Activated CD8-positive, alpha-beta T cell treated with anti-CD3 and anti-CD28 coated beads for 36 hours (primary cell): ENCODE measurements at regions not wholly inside any gene's neighbourhood (a gene's known extent, or its start where the extent isn't known, plus 50 kb on each side); places are given as distances from the start of the nearest gene placed in this dataset.

Source experiments
- ATAC-seq: fragments of 200-7000 bp; cut with Tn5 transposase; one replicate; pipeline ENCODE4 v1.10.0; 2021; ENCODE audit warnings: mild to moderate bottlenecking, moderate library complexity
- CTCF ChIA-PET: fragments of 350-600 bp; sonication (Branson Sonifier 250); formaldehyde crosslinking; loops from one replicate; lab custom pipeline; 2021; ENCODE audit warnings: antibody characterized with exemption; lab: Charles Lee
- POLR2A ChIA-PET: fragments of 350-600 bp; sonication (Branson Sonifier 250); formaldehyde crosslinking; loops from one replicate; lab custom pipeline; 2021; ENCODE audit warnings: antibody characterized with exemption; lab: Charles Lee
- DNase-seq: peaks from one replicate; pipeline ENCODE4 v3.0.0-alpha.2; 2020
- H3K27ac Mint-ChIP-seq: one replicate; pipeline ENCODE4 v1.8.0; 2021; ENCODE audit warnings: mild to moderate bottlenecking, mixed read lengths
- H3K27me3 Mint-ChIP-seq: one replicate; pipeline ENCODE4 v1.8.0; 2021; ENCODE audit warnings: mixed read lengths
- H3K36me3 Mint-ChIP-seq: one replicate; pipeline ENCODE4 v1.8.0; 2021; ENCODE audit warnings: low read depth, mixed read lengths
- H3K4me1 Mint-ChIP-seq: one replicate; pipeline ENCODE4 v1.8.0; 2021; ENCODE audit warnings: low read depth, mixed read lengths
- H3K4me3 Mint-ChIP-seq: one replicate; pipeline ENCODE4 v1.8.0; 2021; ENCODE audit warnings: mild to moderate bottlenecking, moderate library complexity, mixed read lengths
- H3K9me3 Mint-ChIP-seq: one replicate; pipeline ENCODE4 v1.8.0; 2021; ENCODE audit warnings: mixed read lengths
- intact Hi-C: fragments of 100-400 bp; cut with micrococcal nuclease; formaldehyde crosslinking; loops from one replicate; pipeline ENCODE4 v1.10.0; 2022
- TF ChIP-seq, protein P1 (sequence below): fragments of 200-600 bp; IDR thresholded peaks from one replicate; pipeline ENCODE4 v1.8.0; 2022; ENCODE audit warnings: antibody characterized with exemption, mild to moderate bottlenecking

DNA sequence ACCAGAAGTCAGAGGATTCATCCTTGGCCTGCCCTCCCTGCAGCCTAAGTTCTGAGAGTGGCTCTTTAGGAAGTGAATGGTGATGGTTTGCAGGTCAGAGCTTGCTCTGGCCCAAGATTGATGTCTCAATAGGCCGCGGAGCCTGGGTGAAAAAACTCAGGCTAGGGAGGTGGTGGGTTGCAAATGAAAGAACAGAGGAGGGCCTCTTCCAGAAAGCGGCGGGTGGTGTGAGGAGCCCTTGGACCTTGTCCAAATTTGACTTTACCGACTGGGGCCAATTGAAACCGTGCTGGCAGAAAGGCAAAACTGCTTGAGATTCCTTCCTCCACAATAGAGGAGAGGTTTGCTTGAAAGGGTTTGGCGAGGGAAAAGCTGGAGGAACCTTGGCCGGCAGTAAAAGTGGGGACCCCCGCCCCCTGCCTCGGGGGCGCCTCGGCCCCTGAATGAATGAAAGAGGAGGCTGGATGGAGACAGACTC, 331.3 kb downstream of the SEC14L1 start:
- Mint-ChIP-seq H3K27me3 (no peaks in the 10 kb centered on the region), H3K9me3 (peaks cover 1% of the 10 kb centered on the region), H3K27ac (peak overlapping the region; percentile 87), H3K36me3 (peaks cover 77% of the 10 kb centered on the region), H3K4me1 (peaks cover 94% of the 10 kb centered on the region), H3K4me3 (peak overlapping the region; percentile 69)
- ChIA-PET POLR2A (interaction anchor here (0.7 to 8.7 kb wide), 17 partner anchors 10 to 102 kb away, joined by 3 to 110 read pairs (median 4); no protein-coding TSS in a partner anchor), CTCF (interaction anchor here (1.0 to 3.7 kb wide), 12 partner anchors 8 to 98 kb away, joined by 3 to 47 read pairs (median 7); no protein-coding TSS in a partner anchor)
- TF ChIP-seq, protein P1, sequence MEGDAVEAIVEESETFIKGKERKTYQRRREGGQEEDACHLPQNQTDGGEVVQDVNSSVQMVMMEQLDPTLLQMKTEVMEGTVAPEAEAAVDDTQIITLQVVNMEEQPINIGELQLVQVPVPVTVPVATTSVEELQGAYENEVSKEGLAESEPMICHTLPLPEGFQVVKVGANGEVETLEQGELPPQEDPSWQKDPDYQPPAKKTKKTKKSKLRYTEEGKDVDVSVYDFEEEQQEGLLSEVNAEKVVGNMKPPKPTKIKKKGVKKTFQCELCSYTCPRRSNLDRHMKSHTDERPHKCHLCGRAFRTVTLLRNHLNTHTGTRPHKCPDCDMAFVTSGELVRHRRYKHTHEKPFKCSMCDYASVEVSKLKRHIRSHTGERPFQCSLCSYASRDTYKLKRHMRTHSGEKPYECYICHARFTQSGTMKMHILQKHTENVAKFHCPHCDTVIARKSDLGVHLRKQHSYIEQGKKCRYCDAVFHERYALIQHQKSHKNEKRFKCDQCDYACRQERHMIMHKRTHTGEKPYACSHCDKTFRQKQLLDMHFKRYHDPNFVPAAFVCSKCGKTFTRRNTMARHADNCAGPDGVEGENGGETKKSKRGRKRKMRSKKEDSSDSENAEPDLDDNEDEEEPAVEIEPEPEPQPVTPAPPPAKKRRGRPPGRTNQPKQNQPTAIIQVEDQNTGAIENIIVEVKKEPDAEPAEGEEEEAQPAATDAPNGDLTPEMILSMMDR = no peak
- ATAC-seq (no peak), DNase-seq (peak; percentile 26)
- intact Hi-C loops = loop anchor here (5.0 kb wide), 1 partner anchor 40 kb away; no protein-coding TSS in a partner anchor

DNA sequence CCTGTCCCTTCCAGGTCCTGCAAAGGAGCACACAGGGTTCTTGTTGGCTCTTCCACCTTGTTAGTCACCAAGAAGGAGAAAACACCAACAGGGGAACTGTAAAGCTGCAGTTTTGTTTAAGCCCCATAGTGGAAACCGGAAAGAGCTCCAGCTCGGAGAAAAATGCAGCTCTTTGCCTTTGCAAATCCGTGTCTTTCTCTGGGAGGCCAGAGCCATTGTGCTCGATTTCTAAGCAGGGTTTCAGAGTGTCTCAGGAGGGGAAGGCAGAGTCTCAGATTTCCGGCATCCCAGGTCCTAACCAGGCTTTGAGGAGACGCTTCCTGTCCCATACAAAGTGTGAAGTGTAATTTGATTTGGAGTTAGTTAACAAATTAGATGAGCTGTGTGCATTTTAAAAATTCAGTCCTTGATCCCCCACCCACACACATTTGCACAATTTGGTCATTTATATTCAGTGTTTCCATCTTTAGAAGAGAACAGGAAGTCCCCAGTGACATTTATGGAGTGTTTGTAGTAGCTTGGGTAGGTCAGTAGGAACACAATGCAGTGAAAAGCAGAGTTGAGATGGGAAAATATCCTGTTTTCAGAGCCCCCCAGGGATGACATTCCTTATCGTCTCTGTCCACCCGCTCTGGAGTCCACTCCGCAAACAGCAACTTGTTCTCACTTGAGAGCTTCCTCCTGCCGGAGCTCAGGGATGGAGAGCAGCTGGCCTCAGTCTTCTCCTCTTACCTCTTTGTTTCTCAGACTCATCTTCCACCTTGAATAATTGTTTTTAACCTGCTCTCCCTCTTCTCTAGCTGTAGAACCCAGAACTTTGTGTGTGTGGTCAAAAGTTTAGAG, 331.9 kb downstream of the SEC14L1 start:
- H3K27ac Mint-ChIP-seq = peak overlapping the region; percentile 87
- ChIA-PET CTCF (interaction anchor here (0.7 to 3.7 kb wide), 17 partner anchors 9 to 132 kb away, joined by 3 to 47 read pairs (median 5); no protein-coding TSS in a partner anchor), POLR2A (interaction anchor here (0.7 to 8.7 kb wide), 14 partner anchors 10 to 103 kb away, joined by 3 to 110 read pairs (median 4); no protein-coding TSS in a partner anchor)
- DNase-seq (peak; percentile 72), ATAC-seq (peak; percentile 57)
- peaks cover 97% of the 10 kb centered on the region for H3K4me1 Mint-ChIP-seq
- peaks cover 1% of the 10 kb centered on the region for H3K9me3 Mint-ChIP-seq
- TF ChIP-seq, protein P1 = no peak
- H3K36me3 Mint-ChIP-seq = peaks cover 77% of the 10 kb centered on the region
- H3K27me3 Mint-ChIP-seq = no peaks in the 10 kb centered on the region
- peak overlapping the region; percentile 69 for H3K4me3 Mint-ChIP-seq
- intact Hi-C loops = loop anchor here (5.0 kb wide), 1 partner anchor 40 kb away; no protein-coding TSS in a partner anchor

DNA sequence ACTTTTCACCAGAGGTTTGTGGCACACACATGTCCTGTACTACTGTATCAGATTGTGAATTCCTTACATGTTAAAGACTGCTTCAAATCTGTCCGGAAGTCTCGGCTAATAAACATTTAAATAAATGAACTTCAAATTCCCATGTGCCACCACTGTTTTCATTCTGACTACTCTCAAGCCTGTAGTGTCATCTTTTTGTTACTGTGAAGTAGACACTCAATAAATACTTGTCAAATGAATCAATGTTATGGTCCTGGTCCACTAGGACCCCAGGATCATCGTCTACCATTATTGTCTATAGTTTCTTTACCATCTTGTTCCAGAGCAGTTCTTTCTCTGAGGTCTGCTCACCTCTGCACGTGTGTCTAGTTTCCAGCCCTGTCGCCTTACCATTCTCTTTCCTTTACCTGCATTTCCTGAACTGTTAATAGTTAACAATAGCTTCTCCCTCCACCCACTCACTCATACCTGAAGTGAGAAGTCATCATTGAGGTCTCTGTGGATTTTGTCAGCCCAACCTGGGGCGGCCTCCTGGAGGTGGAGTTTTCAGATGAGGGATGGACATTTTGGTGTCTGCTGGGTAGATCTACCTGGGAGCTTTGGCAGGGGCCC, 333.0 kb downstream of the SEC14L1 start:
- DNase-seq (peak; percentile 74), ATAC-seq (peak; percentile 26)
- Mint-ChIP-seq H3K27me3 (no peaks in the 10 kb centered on the region), H3K4me1 (peaks cover 98% of the 10 kb centered on the region), H3K4me3 (peak overlapping the region; percentile 69), H3K27ac (peak overlapping the region; percentile 87), H3K9me3 (peaks cover 1% of the 10 kb centered on the region), H3K36me3 (peaks cover 74% of the 10 kb centered on the region)
- TF ChIP-seq, protein P1 = no peak
- ChIA-PET CTCF (interaction anchor here (0.8 to 3.7 kb wide), 15 partner anchors 8 to 98 kb away, joined by 3 to 47 read pairs (median 7); no protein-coding TSS in a partner anchor), POLR2A (interaction anchor here (0.6 to 8.7 kb wide), 13 partner anchors 9 to 485 kb away, joined by 3 to 110 read pairs (median 4); partner anchors contain the start of gene TNRC6C)
- intact Hi-C loops = loop anchor here (5.0 kb wide), 1 partner anchor 41 kb away; no protein-coding TSS in a partner anchor

DNA sequence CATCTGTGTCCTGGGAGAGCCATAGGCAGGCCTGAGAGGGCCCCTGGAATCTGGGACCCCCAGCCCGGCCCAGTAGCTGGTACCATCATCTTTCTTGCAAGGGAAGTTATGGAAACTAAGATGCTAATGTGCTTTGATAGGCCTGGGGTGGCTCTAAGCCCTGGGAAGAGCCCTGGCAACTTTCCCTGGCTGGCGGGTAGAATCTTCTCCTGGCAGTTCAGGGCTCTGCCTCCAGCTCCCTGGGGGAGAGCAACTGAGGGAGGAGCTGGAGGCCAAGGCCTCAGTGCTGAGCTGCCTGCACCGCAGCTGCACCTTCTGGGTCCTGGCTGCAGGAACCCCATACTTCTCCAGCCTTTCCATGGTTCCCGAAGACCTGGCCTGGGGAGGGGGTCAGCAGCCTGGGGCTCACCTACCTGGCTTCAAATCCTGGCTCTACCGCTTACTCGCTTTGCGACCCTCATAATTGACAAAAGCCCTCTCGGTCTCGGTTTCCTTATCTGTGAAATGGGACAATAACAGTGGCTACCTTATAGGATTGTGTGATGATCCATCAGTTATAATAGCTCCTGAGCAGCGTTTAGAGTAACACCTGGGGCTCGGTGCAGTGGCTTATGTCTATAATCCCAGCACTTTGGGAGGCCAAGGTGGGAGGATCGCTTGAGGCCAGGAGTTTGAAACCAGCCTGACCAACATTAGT, 333.7 kb downstream of the SEC14L1 start:
- peak overlapping the region; percentile 87 for H3K27ac Mint-ChIP-seq
- TF ChIP-seq, protein P1 = no peak
- peaks cover 98% of the 10 kb centered on the region for H3K4me1 Mint-ChIP-seq
- CTCF ChIA-PET = interaction anchor here (0.9 to 3.7 kb wide), 8 partner anchors 9 to 74 kb away, joined by 3 to 23 read pairs (median 4); no protein-coding TSS in a partner anchor
- no peaks in the 10 kb centered on the region for H3K9me3 Mint-ChIP-seq
- H3K27me3 Mint-ChIP-seq = no peaks in the 10 kb centered on the region
- POLR2A ChIA-PET = interaction anchor here (0.6 to 8.7 kb wide), 18 partner anchors 9 to 484 kb away, joined by 3 to 110 read pairs (median 4); partner anchors contain the start of gene TNRC6C
- peaks cover 72% of the 10 kb centered on the region for H3K36me3 Mint-ChIP-seq
- no peak for ATAC-seq
- intact Hi-C loops = loop anchor here (5.0 kb wide), 1 partner anchor 42 kb away; no protein-coding TSS in a partner anchor
- no peak for DNase-seq
- peak overlapping the region; percentile 69 for H3K4me3 Mint-ChIP-seq
